ENCODE measurements at regions not wholly inside any gene's neighbourhood (a gene's known extent, or its start where the extent isn't known, plus 50 kb on each side); places are given as distances from the start of the nearest gene placed in this dataset.

DNA sequence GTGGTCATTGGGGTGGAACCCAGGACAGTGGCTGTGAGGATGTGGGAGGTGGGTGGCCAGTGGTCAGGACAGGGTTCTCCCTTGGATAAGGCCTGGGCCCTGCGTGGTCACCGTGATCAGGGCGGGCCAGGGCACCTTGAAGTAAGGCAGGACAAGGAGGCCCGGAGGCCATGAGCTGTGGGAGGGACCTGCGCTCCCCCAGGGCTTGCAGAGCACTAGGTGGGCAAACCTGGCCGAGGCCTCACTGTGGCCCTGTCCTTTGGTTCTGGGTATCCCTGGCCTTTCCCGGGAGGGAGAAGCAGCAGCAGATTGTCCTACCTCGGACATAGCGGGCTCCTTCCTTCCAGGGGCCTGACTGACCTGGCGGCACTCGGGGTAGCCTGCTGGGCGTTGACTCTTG is 144.8 kb upstream of the RET start:
- DNase-seq (ENCODE audit: low read depth, low spot score), result no peak
- no peak overlapping the region for H3K27ac ChIP-seq

- DNase-seq (ENCODE audit: low read depth, low spot score), result no peak
- H3K27ac ChIP-seq, result no peak overlapping the region
Observed at GRCh38 chr10:42932735-42933447, 144.0 kb upstream of the RET start.

GRCh38 chr10:42933448-42934340 is 143.2 kb upstream of the RET start:
- H3K27ac ChIP-seq, result no peak overlapping the region
- DNase-seq (ENCODE audit: low read depth, low spot score), result no peak

GRCh38 chr10:42934351-42934811 is 142.5 kb upstream of the RET start:
- DNase-seq (ENCODE audit: low read depth, low spot score), result no peak
- no peak overlapping the region for H3K27ac ChIP-seq

DNA sequence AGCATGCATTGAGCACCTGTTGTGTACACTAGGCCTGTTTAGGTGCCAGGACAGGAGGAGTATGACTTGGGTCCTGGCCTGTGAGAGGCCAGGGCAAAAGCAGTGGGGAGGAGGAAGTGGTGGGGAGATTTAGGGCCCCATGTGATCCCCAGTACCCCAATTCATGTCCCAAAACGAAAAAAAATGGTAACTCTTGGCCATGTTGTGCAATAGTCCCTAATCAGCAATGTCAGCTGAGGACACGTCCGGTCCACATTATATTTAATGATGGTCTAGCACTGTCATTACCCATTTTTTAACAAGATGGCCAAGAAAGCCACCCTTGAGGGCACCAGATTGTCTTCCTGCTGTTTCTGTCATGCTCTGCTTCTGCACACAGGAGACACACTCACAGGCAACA is 142.0 kb upstream of the RET start:
- no peak overlapping the region for H3K27ac ChIP-seq
- DNase-seq (ENCODE audit: low read depth, low spot score), result no peak

- no peak for DNase-seq (ENCODE audit: low read depth, low spot score)
- no peak overlapping the region for H3K27ac ChIP-seq
Observed at GRCh38 chr10:42935466-42935865, 141.4 kb upstream of the RET start.

DNA sequence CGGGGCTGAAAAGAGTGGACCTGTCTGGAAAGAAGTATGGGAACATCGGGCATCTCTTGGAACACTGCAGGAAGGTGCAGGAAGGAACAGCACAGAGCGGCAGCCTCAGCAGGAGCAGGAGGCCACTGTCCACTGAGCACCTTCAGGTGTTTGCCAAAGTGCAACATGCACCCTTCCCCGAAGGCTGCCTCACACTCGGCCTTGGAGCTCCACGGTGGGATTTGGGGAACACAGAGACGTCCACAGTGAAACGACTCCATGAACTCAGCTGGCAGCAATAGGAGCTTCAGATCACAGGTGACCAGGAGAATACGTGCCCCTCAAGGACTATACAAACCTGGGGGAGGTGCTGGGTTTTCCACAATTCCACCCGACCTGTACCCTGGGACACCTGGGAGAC is 140.3 kb upstream of the RET start:
- no peak overlapping the region for H3K27ac ChIP-seq
- DNase-seq (ENCODE audit: low read depth, low spot score), result no peak

GRCh38 chr10:42937048-42937447 is 139.8 kb upstream of the RET start:
- no peak for DNase-seq (ENCODE audit: low read depth, low spot score)
- no peak overlapping the region for H3K27ac ChIP-seq

- DNase-seq (ENCODE audit: low read depth, low spot score), result no peak
- H3K27ac ChIP-seq, result no peak overlapping the region
Observed at GRCh38 chr10:42937649-42938180, 139.2 kb upstream of the RET start.

GRCh38 chr10:42938351-42938750 is 138.5 kb upstream of the RET start:
- H3K27ac ChIP-seq, result no peak overlapping the region
- no peak for DNase-seq (ENCODE audit: low read depth, low spot score)

DNA sequence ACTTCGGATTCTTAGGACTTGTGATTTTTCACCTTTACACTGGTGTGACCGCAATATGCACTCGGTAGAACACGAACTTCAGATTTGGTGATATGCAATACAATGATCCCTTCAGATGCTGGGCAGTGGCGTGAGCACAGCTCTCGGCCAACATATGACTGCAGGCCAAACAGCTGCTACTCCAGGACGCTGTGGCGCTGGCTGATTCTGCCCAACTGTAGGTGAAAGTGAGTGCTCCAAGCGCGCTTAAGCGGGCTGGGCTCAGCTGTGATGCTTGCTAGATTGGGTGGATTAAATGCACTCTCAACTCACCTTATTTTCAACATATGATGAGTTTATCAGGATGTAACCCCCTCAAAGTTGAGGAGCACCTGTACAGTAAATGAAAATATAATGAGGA is 137.6 kb upstream of the RET start:
- no peak for DNase-seq (ENCODE audit: low read depth, low spot score)

GRCh38 chr10:42939685-42940366 is 137.0 kb upstream of the RET start:
- no peak overlapping the region for H3K27ac ChIP-seq
- no peak for DNase-seq (ENCODE audit: low read depth, low spot score)

More for the DNA sequence above, 137.6 kb upstream of the RET start:
- H3K27ac ChIP-seq, result no peak overlapping the region

- DNase-seq (ENCODE audit: low read depth, low spot score), result no peak
- no peak overlapping the region for H3K27ac ChIP-seq
Observed at GRCh38 chr10:42940487-42941294, 136.2 kb upstream of the RET start.

GRCh38 chr10:42941295-42941644 is 135.6 kb upstream of the RET start:
- no peak for DNase-seq (ENCODE audit: low read depth, low spot score)

GRCh38 chr10:42941790-42942189 is 135.1 kb upstream of the RET start:
- no peak for DNase-seq (ENCODE audit: low read depth, low spot score)
- H3K27ac ChIP-seq, result no peak overlapping the region

More at GRCh38 chr10:42941295-42941644, 135.6 kb upstream of the RET start:
- H3K27ac ChIP-seq, result no peak overlapping the region

GRCh38 chr10:42942279-42942950 is 134.5 kb upstream of the RET start:
- no peak for DNase-seq (ENCODE audit: low read depth, low spot score)
- H3K27ac ChIP-seq, result no peak overlapping the region

- no peak for DNase-seq (ENCODE audit: low read depth, low spot score)
- no peak overlapping the region for H3K27ac ChIP-seq
Observed at GRCh38 chr10:42943025-42943818, 133.6 kb upstream of the RET start.

- no peak overlapping the region for H3K27ac ChIP-seq
- DNase-seq (ENCODE audit: low read depth, low spot score), result no peak
Observed at GRCh38 chr10:42948040-42948439, 128.8 kb upstream of the RET start.

DNA sequence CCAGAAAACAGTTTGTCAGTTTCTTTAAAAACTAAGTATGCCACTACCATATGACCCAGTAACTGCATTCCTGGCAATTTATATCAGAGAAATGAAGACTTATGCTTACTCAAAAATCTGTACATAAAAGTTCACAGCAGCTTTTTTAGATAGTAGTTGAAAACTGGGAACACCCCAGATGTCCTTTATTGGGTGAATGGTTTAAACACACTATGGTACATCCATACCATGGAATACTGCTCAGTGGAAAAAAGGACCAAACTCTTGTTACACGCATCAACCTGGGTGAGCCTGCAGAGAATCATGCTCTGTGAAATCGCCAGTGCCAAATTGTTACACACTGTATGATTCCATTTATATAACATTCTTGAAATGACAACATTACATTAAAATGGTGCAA is 127.6 kb upstream of the RET start:
- no peak for DNase-seq (ENCODE audit: low read depth, low spot score)
- no peak overlapping the region for H3K27ac ChIP-seq
